ENCODE measurements at regions not wholly inside any gene's neighbourhood (a gene's known extent, or its start where the extent isn't known, plus 50 kb on each side); places are given as distances from the start of the nearest gene placed in this dataset.

DNA sequence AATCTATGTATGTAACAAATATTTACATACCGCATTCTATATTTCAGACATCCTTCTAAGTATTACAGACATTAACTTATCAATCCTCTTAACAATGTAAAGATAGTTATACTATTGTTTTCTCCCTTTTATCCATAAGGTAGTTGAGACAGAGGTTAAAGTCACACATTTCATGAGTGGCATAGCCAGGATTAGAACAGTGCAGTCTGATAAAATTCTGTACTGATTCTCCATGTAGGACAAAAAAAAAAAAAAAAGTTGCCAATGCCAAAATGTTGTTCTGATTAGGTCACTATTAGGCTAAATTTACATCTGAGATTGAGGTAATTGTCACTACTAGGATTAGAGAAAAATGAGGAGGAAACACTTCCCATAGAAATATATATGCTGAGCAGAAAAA, 629.2 kb downstream of the OTOL1 start:
- no peak for DNase-seq (ENCODE audit: low spot score)

DNA sequence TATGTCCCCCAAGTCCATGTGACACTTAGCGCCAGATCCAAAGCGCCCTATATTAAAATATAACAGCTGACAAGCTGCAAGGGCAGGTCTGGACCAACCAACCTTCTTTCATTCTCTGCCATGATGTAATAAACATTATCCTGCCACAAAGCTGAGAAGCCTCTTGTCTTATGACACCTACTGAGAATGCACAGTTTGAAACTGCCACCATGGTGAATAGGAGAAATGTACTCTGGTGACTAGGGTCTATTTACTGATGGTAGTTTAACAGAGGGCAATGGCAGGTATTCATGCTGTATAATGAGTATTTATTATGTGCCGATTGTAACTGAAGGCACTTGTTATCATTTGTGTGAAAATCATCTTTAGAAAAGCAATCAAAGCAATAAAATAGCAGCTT, 634.0 kb downstream of the OTOL1 start:
- DNase-seq (ENCODE audit: low spot score): no peak

DNA sequence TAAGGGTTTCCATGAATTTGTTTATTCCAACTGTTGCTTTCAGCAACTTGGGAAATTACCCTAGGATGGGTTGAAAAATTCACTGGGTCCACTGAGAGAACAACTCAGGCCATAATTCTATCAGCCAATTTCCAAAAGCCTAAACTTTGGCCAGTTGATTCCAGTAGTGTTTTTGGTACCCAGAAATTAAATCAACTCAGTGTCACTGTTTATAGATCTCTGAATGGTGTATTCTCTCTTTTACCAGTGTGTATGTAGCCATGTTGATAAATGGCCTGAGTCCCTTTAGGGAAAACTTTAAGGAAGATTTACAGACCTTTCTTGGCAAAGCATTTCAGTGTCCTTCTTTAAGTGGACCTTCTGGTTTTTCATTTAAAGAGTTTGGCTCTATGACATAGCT, 636.4 kb downstream of the OTOL1 start:
- DNase-seq (ENCODE audit: low spot score): no peak

DNA sequence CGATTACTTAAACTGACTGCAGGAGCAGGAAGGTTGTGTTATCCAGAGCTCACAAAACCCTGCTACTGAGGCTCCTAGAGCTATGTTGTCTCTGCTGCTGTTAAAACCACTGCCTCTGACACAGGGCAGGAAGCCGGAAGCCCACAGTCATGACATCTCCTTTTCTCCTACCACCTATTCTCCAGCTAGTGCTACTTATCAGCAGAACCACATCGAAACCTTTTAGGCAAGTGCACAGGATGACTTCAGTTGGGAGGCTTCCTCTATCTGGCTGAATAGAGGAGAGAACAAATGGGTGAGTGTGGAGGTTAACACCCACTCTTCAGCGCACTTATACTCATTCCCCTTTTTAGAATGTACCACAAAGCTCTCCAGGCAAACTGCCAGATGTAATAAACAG, 638.0 kb downstream of the OTOL1 start:
- DNase-seq (ENCODE audit: low spot score): no peak

DNA sequence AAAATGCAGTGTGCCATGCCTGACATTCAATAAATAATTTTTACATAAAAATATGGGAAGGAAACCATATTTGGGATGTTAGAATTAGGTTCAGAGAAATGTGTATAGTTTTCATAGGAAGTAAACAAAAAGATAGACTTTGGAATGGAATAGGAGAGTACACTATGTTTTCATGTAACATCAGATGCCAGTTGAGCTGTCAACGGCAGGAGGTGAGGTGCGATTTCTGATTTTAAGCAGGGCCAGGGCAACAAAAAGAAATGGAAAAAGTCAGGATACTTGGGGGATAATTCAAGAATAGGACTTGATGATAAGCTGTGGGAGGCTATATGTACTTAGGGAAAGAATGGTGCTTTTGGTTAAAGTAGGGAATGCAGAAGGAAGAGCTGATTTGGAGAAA, 639.5 kb downstream of the OTOL1 start:
- DNase-seq (ENCODE audit: low spot score): no peak

DNA sequence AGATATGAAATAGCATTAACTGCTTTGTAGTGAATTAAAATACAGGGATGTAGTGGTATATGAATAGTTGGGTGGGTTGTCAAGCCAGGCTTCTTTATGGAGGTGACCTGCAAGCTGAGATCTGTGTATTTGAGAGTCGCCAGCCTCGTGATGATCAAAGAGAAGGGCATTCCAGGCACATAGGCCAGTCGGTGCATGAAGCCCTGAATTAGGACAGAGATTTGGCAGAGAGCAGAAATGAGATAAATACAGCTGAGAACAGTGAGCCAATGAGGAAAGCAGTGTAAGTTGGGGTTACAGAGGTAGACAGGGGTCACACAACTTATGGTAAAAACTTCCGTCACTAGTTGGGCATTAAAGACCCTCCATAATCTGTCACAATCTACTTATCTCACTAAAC, 641.9 kb downstream of the OTOL1 start:
- no peak for DNase-seq (ENCODE audit: low spot score)

DNA sequence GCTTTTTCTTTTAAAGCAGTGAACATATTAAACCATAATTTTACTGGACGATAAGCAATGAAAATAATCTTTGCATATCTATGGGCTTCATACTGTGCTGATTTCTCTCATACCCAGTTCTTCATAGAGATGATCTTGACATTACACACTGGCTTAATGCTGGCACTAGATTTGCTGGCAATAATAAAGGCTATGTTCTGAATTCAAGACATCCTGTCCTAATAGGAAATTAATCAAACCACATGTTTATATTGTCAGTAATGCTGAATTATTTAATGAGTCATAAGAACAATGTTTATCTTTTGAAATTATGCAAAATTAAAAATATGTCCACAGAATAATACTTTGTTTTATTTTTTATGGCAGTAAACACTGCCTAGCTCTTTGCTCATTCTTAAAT, 643.2 kb downstream of the OTOL1 start:
- DNase-seq (ENCODE audit: low spot score): no peak

DNA sequence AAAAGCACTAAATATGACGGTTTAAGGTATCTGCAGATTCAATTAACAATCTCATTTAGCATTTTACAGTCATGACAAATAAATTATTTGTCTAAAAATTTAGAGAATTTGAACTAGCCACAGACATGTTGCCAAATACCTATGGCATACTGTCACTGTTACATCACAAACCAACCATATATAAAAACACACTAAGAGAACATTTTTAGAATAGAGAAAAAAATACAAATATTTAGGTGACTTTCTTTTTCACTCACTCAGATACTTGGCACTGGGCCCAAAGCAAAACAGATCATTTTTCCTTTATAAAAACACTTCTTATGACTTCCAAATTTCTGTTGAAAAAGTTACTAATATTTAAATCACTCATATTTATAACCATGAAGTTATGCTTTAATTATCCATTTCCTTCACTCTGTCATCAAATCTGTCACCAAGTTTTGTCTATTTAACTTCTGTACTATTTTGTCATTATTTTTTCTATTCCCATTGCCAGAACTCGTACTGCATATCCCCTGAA, 644.7 kb downstream of the OTOL1 start:
- no peak for DNase-seq (ENCODE audit: low spot score)

DNA sequence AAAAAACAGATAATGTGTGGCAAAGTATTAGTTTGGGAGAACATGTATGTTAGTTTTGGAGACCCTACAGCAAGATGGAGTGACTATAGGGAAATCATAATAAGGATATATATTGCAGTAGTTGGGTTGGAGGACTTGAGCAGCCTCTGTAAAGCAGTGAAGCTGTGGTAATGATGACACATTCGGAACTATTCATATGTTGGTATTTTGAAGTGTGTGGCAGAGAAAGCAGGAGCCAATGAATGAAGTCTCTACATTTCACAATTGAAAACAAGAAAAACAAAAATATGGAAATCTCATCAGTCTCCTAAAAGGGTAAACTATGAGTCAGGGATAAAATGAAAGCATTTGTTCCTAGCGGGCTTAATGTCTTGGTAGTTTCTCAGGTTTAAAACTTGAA, 645.9 kb downstream of the OTOL1 start:
- no peak for DNase-seq (ENCODE audit: low spot score)

DNA sequence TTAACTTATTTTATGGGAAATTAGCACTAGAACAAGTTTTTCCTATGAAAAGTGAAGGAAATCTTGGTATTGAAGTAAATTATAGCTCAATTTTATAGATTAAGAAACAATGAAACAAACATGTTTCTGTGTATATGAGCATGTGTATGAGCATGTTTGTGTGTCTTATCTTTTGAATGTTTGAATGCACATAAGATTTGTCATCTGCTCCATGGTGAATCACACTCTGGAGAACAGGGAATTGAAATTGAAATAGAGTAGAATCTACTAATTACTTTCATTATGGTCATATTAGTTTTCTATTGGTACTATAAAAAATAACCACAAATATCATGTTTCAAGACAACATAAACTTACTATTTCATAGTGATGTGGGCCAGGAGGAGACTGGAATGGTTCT, 646.6 kb downstream of the OTOL1 start:
- no peak for DNase-seq (ENCODE audit: low spot score)

DNA sequence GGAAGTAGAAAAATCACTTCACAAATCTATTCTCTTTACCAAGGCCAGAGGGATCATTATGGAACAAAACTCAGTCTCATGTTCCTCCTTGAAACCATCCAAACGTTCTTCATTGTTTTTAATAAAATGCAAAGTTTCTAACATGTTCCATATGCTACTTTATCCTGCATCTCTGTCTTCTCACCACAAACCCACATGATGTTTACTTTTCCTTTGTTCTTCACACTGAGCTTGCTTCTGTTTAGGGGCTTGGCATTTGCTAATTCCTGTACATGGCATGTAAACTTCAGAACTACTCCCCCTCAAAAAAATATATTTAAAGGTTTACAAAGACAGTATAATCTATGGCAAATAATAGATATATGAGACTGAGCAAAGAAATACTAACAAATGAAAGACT, 651.4 kb downstream of the OTOL1 start:
- no peak for DNase-seq (ENCODE audit: low spot score)

DNA sequence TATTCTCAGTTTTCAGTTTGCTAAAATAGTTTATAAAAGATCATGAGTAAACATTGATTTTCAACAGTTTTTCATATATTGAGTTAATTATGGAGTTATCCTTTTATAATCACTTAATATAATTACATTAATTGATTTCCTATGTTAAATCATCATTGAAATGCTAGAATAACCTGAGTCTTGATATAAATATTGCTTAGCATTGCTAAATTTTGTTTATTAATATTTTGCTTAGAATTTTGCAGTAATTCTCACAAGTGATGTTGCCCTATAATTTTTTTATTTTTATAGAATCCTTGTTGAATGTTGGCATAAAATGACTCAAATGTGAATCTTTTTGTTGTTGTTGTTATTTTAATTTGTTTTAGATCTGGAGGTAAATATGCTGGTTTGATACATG, 654.2 kb downstream of the OTOL1 start:
- DNase-seq (ENCODE audit: low spot score): no peak

DNA sequence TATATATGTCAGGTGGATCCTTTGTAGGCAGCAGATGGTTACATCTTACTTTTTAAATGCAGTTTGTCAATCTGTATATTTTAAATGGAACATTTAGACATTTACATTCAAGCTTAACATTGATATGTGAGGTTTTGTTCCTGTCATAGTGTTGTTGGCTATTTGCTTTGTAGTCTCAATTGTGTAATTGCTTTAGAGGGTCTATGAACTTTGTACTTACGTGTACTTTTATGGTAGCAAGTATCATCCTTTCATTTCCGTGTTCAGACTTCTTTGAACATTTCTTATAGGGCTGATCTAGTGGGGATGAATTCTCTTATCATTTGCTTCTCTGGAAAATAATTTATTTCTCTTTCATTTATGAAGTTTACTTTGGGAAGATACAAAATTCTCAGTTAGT, 656.0 kb downstream of the OTOL1 start:
- DNase-seq (ENCODE audit: low spot score): no peak

DNA sequence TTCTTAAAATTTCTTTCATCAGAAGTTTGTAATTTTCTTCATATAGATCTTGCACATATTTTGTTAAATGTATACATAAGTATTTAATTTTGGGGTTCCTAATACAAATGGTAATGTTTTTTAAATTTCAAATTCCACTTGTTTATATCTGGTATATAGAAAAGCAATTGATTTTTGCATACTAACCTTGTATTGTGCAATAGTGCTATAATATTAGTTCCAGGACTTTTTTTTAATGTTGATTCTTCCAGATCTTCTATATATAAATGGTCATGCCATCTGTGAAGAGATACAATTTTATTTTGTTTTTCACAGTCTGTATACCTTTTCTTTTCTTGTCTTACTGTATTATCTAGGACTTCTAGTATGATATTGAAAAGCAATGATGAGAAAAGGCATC, 665.0 kb downstream of the OTOL1 start:
- DNase-seq (ENCODE audit: low spot score): no peak

DNA sequence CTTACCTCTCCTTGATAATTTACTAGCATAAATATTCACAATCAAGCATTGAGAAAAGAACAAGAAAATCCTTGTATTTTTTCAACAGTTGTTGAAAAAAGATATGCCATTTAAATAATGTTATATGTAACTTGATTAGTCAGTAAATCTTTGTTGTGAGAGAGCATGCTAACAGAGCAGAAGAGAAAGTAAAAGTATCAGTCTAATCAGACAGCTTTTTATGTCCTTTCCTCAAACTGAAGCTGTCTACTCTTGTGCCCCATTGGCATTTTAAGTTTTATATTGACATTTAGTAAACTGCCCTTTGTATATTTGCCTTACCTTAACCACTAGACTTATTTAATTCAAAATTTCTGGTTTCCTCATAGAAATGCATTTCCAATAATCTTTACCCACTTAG, 668.7 kb downstream of the OTOL1 start:
- no peak for DNase-seq (ENCODE audit: low spot score)

DNA sequence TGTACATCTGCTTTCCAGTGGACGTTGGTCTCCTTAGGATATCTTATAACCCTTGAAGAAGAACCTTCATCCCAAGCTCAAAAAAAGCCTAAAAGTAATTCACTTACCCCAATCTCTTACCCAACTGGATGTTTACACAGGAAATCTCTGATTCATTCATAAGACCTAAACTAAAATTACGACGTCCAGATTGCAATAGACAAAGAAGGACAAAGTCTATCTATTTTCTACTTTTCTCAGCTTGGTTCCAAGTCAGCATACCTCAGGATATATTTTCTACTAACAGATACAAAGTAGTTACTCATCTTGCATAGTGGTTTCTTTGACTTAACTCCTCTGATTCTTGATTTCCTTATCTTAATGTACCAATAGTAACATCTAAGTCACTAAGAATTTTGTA, 669.9 kb downstream of the OTOL1 start:
- DNase-seq (ENCODE audit: low spot score): no peak

DNA sequence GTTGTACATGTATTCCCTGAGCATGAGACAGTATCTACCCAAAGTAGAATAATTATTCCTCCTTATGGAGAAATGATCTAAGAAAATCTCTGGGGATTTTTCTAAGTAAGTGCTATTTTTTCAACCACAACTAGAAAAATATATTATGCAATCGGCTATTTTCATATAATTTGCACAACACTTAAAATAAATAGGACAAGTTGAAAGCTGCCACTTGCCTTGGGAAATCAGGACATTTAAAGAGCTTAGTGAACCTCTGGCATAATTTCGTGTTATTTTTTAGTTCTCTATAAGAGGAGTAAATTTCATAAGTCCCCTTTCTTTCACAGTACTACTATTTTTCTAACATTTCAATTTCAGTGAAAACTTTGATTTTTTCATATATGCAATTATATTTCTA, 672.1 kb downstream of the OTOL1 start:
- DNase-seq (ENCODE audit: low spot score): no peak

DNA sequence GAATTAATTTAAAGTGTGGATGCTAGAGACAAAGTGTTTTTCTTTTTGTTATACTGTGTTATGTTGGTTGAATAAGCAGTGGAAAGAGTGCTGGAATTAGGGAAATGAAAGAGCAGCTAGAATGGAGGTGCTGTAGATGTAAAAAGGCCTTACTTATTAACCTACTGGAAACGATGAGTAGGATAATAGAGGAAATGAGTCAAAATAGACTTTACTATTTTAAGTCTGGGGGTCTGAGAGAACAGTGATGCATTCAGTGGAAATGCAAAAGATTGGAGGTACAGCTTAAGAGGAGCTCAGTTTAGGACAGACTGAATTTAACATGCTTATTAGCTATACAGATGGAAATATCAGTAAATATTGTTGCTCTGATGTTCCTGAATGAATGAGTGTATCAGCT, 674.0 kb downstream of the OTOL1 start:
- DNase-seq (ENCODE audit: low spot score): no peak

DNA sequence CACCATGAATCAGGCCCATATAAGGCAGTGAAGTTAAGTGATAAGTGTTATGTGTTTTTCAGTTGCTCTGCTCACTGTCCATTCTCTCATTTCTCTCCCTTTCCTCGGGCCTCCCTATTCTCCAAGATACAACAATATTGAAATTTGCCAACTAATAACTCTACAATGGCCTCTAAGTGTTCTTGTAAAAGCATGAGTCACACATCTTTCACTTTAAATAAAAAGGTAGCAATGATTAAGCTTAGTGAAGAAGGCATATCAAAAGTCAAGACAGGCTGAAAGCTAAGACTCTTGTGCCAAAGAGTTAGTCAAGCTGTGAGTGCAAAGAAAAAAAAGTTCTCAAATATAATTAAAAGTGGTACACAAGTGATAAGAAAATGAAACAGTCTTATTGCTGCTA, 675.4 kb downstream of the OTOL1 start:
- no peak for DNase-seq (ENCODE audit: low spot score)

DNA sequence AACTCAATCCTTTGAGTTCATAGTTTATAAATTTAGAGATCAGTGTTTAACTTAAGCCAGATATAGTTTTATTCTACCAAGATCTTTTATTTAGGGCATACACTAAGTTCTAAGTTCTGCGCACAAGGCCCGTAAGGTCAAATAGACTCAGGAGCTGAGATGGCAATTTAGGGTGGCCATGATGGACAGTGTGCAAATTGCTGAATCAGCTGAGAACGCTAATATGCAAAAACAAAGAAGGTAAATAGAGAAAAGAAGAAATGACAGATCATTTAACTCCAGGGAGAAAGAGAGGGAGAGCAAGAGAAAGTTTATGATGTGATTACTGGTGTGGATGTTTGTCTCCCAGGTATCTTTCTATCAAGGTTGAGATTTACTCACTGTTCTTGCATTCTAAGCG, 678.5 kb downstream of the OTOL1 start:
- DNase-seq (ENCODE audit: low spot score): no peak

DNA sequence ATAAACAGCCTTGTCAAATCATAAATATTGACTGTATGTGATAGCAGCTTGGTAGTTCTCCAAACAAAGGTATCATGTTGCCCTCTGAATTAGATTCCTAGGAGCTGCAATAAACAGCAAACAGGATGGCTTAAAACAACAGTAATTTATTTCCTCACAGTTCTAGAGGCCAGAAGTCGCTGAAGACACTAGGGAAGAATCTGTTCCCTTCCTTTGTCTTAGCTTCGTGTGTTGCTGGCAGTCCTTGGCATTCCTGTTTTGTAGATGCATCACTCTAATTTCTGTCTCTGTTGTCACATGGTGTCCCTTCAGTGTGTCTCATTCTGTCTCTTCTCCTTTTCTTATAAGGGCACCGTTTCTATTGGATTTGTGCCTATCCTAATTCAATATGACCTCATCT, 679.3 kb downstream of the OTOL1 start:
- DNase-seq (ENCODE audit: low spot score): no peak

DNA sequence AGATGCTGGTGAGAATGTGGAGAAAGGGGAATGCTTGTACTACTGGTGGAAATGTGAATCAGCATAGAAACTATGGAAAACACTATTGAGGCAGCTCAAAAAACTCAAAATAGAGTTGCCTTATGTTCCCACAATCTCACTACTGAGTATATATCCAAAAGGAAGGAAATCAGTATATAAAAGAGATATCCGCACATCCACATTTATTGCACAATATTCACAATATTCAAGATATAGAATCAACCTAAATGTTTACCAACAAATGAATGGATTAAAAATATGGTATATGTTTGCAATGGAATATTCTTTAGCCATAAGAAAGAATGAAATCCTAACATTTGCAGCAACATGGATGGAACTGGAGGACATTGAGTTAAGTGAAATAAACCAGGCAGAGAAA, 686.8 kb downstream of the OTOL1 start:
- DNase-seq (ENCODE audit: low spot score): no peak

DNA sequence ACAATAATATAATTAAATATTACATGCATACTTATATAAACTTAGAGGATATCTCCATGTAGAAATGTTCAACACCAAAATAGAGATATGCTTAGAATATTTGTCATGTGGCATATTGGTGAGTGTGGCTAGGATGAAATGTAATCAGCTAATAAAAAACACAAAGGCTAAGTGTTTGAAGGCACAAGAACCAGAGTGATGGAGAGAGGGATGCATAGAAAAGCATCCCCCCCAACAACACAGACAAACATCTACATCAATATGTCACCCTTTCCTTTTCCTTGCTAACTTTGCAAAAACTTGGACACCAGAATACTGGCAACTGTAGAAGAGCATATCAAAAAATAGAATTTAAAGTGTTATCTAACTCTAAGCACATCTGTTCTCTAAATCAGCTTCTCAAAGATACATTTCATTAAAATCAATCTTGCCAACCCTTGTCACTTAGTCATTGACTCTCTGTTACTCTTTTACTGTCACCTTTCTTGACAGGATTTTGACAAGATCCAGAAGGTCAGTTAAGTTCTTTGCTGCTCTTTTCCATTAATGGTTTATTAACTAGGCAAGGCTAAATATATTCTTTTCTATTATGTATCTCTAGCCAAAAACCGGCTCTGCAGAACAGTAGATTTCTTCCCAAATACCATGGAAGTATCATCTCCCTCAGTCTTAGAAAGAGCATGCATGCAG, 695.9 kb downstream of the OTOL1 start:
- DNase-seq (ENCODE audit: low spot score): no peak
